WERI-Rb-1 (cell line): ENCODE measurements at regions not wholly inside any gene's neighbourhood (a gene's known extent, or its start where the extent isn't known, plus 50 kb on each side); places are given as distances from the start of the nearest gene placed in this dataset.
"Not testable (repeated sequence)": the region's sequence is repeated elsewhere in the genome, so short reads cannot be mapped to it uniquely, and the experiment has no call there.

Experiments
- DNase-seq: peaks from one replicate; pipeline ENCODE4 v3.0.0-alpha.2; 2020
- H3K27ac ChIP-seq: fragments of 250-450 bp; sonication (Bioruptor Pico); 2 replicates; pipeline ENCODE4 v1.5.1; 2020; ENCODE audit warnings: mild to moderate bottlenecking, moderate library complexity
- H3K27me3 ChIP-seq: fragments of 250-450 bp; sonication (Bioruptor Pico); 2 replicates; pipeline ENCODE4 v1.5.1; 2021; ENCODE audit warnings: mild to moderate bottlenecking, low read depth, moderate library complexity; ENCODE audit not compliant: insufficient read depth, severe bottlenecking
- H3K36me3 ChIP-seq: fragments of 250-450 bp; sonication (Bioruptor Pico); 2 replicates; pipeline ENCODE4 v1.5.1; 2020; ENCODE audit warnings: mild to moderate bottlenecking, moderate library complexity
- H3K4me3 ChIP-seq: 2 replicates; pipeline ENCODE4 v1.5.1; 2011; ENCODE audit warnings: low read depth, mild to moderate bottlenecking, control low read depth, low read length
- H3K9me3 ChIP-seq: fragments of 250-450 bp; sonication (Bioruptor Pico); 2 replicates; pipeline ENCODE4 v1.5.1; 2021; ENCODE audit warnings: mild to moderate bottlenecking, moderate library complexity; ENCODE audit not compliant: severe bottlenecking
- TF ChIP-seq, protein P1 (sequence below): IDR thresholded peaks from 2 replicates; pipeline ENCODE4 v1.5.1; 2011; ENCODE audit warnings: low read depth, mild to moderate bottlenecking, control low read depth, inconsistent platforms, low read length

DNA sequence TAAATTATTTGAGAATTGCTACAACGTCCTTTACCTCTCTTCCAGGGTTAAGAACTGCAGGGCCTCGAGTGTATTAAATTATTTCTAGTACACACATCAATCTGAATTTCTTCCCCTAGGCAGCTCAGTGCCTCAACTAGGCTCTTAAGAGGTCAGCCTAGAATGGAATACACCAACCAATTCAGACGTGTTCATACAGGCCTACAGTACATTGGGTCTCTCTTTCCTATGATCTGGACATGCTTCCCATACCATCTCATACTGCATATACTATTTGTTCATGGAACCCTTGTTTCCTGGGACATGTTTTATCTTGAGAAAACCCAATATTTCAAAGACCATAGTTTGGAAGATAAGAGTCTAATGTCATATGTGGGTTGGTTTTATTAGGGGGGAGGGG, 434.1 kb upstream of the WWC1 start:
- no peaks in the 10 kb centered on the region for H3K27me3 ChIP-seq
- no peaks in the 10 kb centered on the region for H3K9me3 ChIP-seq
- no peaks in the 10 kb centered on the region for H3K36me3 ChIP-seq
- TF ChIP-seq, protein P1, sequence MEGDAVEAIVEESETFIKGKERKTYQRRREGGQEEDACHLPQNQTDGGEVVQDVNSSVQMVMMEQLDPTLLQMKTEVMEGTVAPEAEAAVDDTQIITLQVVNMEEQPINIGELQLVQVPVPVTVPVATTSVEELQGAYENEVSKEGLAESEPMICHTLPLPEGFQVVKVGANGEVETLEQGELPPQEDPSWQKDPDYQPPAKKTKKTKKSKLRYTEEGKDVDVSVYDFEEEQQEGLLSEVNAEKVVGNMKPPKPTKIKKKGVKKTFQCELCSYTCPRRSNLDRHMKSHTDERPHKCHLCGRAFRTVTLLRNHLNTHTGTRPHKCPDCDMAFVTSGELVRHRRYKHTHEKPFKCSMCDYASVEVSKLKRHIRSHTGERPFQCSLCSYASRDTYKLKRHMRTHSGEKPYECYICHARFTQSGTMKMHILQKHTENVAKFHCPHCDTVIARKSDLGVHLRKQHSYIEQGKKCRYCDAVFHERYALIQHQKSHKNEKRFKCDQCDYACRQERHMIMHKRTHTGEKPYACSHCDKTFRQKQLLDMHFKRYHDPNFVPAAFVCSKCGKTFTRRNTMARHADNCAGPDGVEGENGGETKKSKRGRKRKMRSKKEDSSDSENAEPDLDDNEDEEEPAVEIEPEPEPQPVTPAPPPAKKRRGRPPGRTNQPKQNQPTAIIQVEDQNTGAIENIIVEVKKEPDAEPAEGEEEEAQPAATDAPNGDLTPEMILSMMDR: no peak
- no peak overlapping the region for H3K4me3 ChIP-seq
- no peak overlapping the region for H3K27ac ChIP-seq
- DNase-seq: no peak

- DNase-seq, H3K9me3 ChIP-seq, H3K36me3 ChIP-seq, H3K27ac ChIP-seq, H3K27me3 ChIP-seq, H3K4me3 ChIP-seq: not testable (repeated sequence)
Observed at GRCh38 chr5:167858186-167858855, 433.1 kb upstream of the WWC1 start.

- Histone ChIP-seq H3K27me3 (no peaks in the 10 kb centered on the region), H3K36me3 (no peaks in the 10 kb centered on the region), H3K9me3 (no peaks in the 10 kb centered on the region), H3K4me3 (no peak overlapping the region), H3K27ac (peak overlapping the region; percentile 52)
- DNase-seq: peak; percentile 17
- TF ChIP-seq, protein P1: no peak
Observed at GRCh38 chr5:167861129-167861927, 430.1 kb upstream of the WWC1 start.

DNA sequence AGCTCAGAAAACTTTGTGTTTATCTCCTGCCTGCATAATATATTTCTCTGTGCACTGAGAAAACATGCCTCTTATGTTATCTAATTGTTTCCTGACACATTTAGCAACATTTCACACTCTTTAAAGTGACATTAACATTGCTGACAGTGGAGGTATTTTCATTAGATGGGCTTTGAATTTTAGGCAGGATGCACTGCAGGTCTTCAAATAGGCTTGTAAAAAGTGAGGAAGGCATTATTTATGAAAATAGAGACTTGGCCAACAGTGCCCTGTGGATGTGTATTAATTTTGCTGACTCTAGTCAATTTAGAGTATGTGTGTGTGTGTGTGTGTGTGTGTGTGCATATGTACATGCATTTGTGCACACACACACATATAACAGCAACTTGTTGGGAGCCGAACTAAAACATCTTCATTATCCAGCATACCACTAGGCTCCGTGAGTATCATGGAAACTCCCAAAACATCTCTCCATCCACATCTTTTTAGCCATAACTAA, 429.5 kb upstream of the WWC1 start:
- Histone ChIP-seq H3K27me3 (no peaks in the 10 kb centered on the region), H3K36me3 (no peaks in the 10 kb centered on the region), H3K4me3 (no peak overlapping the region), H3K9me3 (no peaks in the 10 kb centered on the region), H3K27ac (no peak overlapping the region)
- DNase-seq: no peak
- TF ChIP-seq, protein P1: no peak

DNA sequence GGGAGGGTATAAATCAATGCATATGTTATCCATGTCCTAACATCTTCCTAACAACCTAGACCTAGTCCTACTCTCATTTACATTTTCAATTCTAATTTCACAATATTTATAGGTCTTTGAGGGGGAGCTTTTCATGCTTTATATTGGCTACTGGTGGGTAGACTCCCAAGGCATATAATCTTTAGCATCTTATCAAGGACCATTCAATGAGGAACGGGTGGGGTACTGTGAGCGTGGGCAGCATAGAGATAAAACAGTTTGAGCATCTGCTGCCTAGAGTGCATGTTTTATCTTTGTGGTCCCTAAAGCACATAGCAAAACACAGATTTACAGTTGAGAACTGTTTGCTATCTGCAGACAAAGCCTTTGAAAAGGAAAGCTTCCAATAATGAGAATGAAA, 427.6 kb upstream of the WWC1 start:
- TF ChIP-seq, protein P1: no peak
- Histone ChIP-seq H3K4me3 (no peak overlapping the region), H3K36me3 (no peaks in the 10 kb centered on the region), H3K27me3 (no peaks in the 10 kb centered on the region), H3K27ac (no peak overlapping the region), H3K9me3 (no peaks in the 10 kb centered on the region)
- DNase-seq: no peak

DNA sequence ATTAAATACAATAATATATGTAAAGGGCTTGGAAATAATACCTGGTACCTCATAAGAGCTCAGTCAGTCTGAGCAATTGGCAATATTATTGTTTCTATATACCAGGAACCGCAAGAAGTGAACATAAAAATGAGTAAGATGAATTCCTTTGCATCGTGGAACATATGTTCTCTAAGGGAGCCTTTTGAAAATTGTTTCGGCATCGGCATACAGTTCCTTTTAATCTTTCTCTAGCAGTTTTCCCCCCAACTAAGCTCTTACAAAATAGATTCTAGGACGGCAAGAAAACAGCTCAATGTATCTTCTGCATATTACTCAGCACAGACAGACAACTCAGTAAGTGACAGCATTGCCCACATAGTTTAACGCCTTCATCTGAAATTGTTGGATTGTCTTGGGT, 426.6 kb upstream of the WWC1 start:
- TF ChIP-seq, protein P1: no peak
- H3K36me3 ChIP-seq: no peaks in the 10 kb centered on the region
- H3K4me3 ChIP-seq: no peak overlapping the region
- DNase-seq: no peak
- no peaks in the 10 kb centered on the region for H3K27me3 ChIP-seq
- no peaks in the 10 kb centered on the region for H3K9me3 ChIP-seq
- H3K27ac ChIP-seq: no peak overlapping the region
